GM19455 (cell line): ENCODE measurements at regions not wholly inside any gene's neighbourhood (a gene's known extent, or its start where the extent isn't known, plus 50 kb on each side); places are given as distances from the start of the nearest gene placed in this dataset.

Experiments
- ATAC-seq: cut with Tn5 transposase; IDR thresholded peaks from one replicate; pipeline ENCODE4 v1.9.1; 2021; ENCODE audit not compliant: unreplicated experiment

DNA sequence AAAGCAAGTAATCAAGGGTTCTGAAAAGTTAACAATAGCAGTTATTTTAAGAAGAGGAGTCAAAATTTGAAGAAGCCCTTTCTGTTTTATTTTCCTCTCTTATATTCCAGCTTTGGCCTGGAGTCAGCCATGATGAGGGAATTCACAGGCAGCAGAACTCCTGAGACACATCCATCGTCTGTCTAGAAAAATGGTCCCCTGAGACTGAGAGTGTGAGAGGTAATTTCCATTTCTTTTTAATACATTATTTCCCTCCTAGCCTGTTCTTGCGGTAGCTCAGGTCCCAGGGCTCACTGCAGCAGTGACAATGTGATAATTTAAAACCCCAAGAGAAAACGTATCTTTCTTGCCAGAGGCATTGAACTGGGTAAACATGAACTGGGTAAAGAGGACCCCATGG lies 296.0 kb downstream of the SMOC2 start:
- no peak for ATAC-seq

DNA sequence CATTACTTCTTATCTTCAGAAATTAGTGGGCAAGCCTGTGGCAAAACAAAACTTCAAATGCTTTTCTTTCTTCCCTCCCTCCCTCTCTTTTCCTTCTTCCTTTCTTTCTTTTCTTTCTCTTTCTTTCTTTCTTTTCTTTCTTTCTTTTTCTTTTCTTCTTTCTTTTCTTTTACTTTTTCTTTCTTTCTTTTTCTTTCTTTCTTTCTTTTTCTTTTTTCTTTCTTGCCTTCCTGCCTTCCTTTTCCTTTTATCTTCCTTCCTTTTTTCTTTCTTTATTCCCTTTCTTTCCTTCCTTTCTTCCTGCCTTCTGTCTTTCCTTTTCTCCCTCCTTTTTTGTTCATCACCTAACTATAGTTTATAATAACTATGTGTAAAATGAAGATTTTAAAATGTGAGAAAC lies 295.1 kb downstream of the SMOC2 start:
- no peak for ATAC-seq

DNA sequence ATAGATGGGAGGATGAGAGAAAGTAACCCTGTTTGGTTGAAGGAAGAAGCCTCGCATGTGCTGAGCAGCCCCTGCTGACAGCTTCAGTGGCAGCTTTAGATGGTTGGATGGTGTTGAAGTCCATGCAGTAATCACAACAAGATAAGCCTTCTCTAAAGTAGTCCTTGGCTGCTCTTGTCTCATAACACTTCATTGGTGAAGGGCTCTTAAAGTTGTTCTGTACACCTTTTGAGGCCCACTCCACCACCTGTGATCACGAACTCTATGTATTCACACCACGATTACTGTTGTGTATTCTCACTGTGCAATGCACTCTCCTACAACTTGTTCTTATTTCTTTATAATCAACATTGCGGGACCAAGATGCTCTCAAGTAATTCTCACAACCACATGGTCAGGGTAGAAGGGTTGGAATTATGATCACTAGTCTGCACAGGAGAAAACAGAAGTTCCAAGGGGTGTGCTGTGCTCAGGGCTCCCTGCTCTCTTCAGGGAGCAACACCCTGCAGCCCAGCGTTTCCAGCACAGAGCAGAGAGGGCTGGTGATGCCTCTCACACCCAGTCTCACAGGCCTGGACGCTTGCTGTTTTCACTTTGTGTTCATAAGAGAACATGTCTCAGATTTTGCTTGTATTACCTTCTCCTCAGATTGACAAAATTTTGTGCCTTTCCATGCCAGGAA lies 294.4 kb downstream of the SMOC2 start:
- ATAC-seq, result no peak

DNA sequence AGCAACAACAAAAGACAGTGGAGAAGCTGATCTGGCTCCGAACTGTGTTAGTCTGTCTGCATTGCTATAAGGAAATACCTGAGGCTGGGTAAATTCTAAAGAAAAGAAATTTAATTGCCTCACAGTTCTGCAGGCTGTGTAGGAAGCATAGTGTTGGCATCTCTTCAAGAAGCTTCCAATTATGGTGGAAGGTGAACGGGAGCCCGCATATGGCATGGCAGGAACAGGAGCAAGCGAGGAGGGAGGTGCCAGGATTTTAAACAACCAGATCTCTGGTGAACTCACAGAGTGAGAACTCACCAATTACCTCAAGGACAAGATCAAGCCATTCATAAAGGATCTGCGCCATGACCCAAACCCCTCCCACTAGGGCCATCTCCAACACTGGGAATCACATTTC lies 293.5 kb downstream of the SMOC2 start:
- ATAC-seq, result no peak

DNA sequence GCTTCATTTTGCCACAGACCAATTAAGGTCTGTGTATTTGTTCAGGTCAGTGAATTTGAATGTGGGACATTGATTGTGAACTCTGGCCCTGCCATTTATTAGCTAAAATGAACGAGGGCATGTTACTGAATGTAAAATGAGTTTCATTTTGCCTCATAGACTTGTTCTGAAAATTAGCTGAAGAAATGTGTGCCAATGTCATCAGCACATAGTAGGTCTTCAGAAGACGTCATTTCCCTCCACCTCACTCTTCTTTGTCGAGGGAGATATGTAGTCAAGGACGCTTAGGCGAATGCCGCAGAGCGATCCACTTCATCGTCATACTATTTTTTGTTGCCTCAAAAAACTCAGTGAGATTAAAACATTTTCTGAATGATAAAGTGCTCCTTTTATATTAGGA lies 291.7 kb downstream of the SMOC2 start:
- no peak for ATAC-seq

DNA sequence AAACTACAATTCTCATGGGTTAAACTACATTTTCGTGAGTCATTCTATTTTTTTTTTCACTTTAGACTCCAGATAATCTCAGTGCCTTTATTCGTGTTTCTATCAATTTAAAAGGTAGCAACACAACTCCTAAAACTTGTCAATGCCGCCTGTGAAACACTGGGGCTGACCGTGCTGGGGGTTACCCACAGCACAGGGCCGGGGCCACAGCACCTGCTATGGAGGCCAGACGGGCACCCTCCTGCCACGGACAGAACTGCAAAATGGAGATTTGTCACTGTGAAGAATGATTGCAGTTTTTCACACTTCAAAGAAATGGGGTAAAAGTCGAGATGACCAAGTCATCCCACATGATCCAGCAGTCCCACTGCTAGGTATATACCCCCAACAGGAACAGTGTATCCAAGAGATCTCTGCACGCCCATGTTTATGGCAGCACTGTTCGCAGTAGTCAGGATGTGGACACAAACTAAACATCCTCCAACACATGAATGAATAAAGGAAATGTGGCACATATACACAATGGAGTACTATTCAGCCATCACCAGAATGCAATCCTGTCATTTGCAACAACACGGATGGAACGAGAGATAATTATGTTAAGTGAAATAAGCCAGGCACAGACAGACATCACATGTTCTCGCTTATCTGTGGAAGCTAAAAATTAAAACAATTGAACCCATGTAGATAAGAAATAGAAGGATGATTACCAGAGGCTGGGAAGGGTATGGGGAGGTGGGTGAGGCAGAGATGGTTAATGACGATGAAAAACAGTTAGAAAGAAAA lies 290.1 kb downstream of the SMOC2 start:
- no peak for ATAC-seq

DNA sequence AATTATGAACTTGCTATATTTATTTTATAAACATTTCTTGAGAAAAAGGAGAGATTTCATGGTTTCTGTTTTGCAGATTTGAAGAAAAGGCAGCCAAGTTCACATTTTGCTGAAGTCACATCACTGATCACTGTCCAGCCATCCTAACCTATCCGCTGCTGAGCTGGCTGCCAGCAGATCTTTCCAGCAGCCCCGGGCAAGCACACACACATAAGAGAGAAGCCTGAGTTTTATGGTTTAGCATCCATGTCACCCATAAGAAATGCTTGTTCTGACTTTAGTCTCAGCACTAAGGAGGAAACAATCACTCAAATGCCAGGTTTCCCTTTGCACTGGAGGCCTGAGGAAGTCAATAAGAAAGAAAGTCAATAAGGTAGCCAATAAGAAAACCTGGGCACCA lies 287.1 kb downstream of the SMOC2 start:
- no peak for ATAC-seq

DNA sequence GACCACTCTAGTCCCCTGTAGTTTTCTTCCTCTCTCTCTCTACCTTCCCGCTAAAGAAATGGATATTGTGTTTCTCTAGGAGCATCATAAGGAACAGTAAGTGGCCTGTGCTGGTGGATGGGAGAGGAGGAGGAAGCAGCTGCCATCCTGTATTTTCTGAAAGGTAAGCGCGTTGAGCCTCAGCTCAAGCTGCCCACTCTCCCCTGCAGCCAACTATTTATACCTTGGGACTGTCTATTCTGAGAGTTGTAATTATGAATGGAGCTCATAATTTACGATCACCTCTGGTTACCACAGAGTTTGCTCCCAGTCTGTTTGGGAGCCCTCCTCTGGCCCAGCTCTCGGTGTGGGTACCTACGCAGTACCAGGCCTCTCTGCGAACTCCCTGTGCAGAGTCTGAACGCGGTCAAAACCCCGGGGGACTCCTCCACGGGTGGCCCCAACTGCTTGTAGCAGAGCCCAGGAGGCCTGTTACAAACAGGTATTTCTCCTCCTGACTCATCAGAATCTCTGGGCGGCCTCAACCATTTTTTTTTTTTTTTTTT lies 285.4 kb downstream of the SMOC2 start:
- ATAC-seq, result no peak

DNA sequence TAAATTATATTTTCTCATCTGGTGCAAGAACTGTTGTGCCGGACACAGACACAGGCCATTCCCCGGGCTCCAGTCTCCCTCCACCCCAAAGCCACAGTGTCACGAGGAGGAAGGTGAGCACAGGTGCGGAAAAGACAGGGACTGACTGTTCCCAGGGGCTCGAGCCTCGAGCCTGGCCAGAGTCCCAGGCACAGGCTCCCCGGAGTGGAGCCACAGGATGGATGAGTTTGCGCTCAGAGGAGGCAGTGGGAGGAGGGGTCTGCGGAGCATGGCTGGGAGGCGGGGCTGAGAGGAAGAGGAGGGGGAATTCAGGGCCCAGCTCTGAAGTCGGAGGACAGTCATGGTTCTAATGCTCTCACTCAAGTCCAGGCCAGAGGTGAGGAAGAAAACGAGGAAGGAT lies 284.8 kb downstream of the SMOC2 start:
- ATAC-seq, result no peak

DNA sequence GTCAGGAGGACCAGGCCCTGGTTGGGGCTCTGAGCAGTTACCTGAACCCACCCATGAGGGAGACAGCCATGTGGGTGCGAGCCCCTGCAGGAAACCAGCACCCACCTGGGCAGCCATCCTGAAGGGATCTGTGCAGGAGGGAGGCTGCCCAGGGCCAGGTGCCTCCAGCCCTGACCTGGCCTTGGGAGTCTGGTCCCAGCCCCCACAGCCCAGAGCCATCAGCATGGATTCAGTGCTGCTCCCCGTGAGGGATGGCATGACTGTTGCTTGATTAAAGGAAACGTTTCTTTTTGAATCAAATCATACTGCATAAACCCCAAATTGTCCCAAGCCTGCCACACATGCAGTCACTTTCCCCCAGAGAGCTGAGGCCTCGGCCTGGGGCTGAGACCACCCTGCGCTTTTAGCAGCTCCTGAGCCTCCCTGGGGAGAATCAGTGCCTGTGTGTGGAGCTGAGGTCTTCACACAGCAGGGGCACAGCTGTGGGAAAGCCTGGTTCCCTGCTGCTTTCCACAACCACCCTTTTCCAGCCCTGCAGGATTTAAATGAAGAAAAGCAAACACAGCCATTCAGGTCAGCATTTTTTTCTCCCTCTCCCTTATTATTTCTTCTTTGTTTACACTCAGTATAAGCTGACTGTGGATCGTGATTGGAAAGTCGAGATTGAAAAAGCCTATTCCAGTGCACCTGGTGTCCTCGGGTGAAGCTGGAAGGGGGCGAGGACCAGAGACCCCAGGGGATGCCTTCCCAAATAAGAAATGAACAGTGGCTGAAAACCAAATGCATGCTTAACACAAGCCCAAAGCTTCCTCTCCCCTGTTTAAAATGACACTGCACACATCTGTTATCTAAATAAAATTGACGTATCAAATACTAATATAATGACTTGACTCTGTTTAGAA lies 283.9 kb downstream of the SMOC2 start:
- ATAC-seq, result no peak

DNA sequence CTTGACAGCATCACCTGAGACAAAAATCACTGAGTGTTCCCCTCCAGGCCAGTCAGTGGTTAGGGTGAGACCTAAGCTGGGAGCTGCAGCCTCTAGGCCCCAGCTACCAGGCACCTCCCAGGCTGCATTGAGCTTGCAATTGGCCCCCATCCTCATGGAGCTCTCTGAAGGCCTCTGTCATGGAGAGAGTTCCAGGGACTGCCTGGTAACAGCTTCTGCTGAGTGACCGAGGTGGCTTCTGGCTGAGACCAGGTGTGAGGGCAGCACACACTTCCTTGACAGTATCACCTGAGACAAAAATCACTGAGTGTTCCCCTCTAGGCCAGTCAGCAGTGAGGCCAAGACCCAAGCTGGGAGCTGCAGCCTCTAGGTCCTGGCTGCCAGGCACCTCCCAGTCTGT lies 283.0 kb downstream of the SMOC2 start:
- ATAC-seq, result no peak

DNA sequence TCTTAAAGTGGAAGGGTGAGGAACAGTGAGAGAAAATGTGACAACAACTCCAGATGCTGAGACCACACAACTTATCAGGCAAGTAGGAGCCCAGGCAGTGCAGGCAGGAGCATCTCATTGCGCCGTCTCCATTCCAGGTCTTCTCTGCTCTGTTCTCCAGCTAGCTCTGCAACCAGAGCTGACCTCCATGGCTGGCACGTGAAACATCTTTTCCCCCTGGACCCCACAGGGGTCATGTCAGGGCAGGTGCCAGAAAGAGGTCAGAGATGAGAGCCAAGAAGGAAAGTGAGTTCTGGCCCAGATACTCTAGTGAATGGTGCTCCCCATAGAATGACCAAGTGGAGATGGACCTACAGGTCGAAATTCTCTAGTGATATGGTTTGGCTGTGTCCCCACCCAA lies 281.4 kb downstream of the SMOC2 start:
- ATAC-seq, result no peak

DNA sequence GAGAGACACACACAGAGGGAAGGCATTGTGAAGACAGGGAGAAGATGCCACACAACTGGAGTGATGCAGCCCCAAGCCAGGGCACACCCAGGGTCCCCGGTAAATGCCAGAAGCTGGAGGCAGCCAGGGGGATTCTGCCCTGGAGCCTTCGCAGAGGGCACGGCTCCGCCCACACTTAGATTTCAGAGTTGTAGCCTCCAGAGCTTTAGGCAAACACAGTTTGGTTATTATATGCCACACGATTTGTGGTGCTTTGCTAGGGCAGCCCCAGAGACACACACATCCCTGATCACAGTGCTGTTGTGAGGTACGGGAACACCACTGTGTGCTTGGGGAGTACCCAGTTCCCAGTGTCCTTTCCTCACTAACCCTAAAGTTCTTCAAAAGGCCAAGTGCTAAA lies 280.6 kb downstream of the SMOC2 start:
- ATAC-seq, result no peak

DNA sequence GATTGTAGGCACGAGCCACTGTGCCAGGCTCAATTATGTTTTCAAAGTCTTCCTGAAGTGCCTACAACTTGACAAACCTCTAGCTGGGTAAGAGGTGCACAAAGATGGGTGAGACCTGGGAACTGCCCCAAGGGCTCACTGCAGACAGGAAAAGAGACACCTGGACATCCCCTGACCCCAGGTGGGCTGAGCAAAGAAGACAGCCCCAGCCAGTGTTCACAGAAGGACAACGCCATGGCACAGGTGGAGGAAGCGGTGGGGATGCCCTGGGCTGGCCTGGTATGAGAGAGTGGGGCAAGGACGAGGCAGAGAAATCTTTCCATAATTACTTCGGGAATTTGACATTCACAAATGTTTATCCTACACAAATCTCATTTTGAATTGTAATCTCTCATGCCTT lies 278.9 kb downstream of the SMOC2 start:
- ATAC-seq, result no peak

DNA sequence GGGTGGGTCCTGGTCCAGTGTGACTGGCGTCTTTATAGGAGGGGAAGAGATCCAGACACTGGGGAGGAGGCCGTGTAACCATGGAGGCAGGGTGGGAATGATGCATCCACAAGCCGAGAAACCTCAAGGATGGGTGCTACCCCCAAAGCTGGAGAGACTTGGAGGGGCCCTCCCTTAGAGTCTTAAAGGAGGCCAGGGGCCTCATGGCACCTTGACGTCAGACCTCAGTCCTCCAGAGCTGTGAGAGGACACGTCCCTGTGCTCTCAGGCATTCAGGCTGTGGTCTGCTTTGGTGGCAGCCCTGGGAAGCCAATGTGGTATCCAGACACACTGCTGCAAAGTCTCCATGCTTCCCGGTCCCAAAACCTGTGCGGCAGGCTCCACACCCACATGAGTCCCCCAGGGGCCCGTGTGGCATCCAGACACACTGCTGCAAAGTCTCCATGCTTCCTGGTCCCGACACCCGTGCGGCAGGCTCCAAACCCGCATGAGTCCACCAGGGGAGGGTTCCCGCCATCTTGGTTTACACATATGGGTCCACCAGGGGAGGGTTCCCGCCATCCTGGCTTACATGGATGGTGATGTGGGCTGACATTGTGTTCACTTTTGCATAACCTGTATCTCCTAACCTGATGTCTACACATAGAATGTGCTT lies 278.0 kb downstream of the SMOC2 start:
- ATAC-seq, result no peak
